HL-60 (cell line): ENCODE measurements at regions not wholly inside any gene's neighbourhood (a gene's known extent, or its start where the extent isn't known, plus 50 kb on each side); places are given as distances from the start of the nearest gene placed in this dataset.

Source experiments
- GABPA ChIP-seq: IDR thresholded peaks from 2 replicates; pipeline ENCODE4 v1.6.1; 2012; ENCODE audit warnings: low read depth
- POLR2AphosphoS5 ChIP-seq: IDR thresholded peaks from 2 replicates; pipeline ENCODE4 v1.6.1; 2012; ENCODE audit warnings: low read depth
- SPI1 ChIP-seq: IDR thresholded peaks from 2 replicates; pipeline ENCODE4 v1.6.1; 2012; ENCODE audit warnings: low read depth, mild to moderate bottlenecking, borderline replicate concordance
- TF ChIP-seq, protein P1 (sequence below): IDR thresholded peaks from one replicate; pipeline ENCODE4 v1.5.1; 2011; ENCODE audit warnings: low read length, control low read depth, inconsistent platforms; ENCODE audit not compliant: insufficient read depth
- TF ChIP-seq, protein P2 (sequence below): IDR thresholded peaks from 2 replicates; pipeline ENCODE4 v1.6.1; 2012; ENCODE audit warnings: low read depth; ENCODE audit not compliant: insufficient replicate concordance

DNA sequence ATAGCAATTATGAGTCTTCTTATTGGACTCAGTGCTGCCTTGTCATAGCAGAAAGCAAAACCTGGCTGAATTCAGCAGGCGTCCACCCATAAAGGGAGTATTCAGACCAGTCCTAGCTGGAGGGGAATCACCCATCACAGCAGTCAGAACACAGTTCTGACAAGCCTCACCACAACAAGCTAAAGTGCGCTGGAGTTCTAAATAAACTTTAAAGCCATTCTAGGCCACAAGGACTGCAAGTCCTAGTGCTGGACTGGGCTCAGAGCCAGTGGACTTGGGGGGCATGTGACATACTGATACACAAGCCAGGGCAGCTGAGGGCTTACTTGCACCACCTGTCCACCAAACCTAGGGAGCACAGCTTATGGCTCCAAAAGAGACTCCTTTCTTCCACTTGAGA lies 115.3 kb upstream of the PCSK5 start:
- TF ChIP-seq, protein P1, sequence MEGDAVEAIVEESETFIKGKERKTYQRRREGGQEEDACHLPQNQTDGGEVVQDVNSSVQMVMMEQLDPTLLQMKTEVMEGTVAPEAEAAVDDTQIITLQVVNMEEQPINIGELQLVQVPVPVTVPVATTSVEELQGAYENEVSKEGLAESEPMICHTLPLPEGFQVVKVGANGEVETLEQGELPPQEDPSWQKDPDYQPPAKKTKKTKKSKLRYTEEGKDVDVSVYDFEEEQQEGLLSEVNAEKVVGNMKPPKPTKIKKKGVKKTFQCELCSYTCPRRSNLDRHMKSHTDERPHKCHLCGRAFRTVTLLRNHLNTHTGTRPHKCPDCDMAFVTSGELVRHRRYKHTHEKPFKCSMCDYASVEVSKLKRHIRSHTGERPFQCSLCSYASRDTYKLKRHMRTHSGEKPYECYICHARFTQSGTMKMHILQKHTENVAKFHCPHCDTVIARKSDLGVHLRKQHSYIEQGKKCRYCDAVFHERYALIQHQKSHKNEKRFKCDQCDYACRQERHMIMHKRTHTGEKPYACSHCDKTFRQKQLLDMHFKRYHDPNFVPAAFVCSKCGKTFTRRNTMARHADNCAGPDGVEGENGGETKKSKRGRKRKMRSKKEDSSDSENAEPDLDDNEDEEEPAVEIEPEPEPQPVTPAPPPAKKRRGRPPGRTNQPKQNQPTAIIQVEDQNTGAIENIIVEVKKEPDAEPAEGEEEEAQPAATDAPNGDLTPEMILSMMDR, result no peak
- no peak for TF ChIP-seq POLR2AphosphoS5
- TF ChIP-seq, protein P2, sequence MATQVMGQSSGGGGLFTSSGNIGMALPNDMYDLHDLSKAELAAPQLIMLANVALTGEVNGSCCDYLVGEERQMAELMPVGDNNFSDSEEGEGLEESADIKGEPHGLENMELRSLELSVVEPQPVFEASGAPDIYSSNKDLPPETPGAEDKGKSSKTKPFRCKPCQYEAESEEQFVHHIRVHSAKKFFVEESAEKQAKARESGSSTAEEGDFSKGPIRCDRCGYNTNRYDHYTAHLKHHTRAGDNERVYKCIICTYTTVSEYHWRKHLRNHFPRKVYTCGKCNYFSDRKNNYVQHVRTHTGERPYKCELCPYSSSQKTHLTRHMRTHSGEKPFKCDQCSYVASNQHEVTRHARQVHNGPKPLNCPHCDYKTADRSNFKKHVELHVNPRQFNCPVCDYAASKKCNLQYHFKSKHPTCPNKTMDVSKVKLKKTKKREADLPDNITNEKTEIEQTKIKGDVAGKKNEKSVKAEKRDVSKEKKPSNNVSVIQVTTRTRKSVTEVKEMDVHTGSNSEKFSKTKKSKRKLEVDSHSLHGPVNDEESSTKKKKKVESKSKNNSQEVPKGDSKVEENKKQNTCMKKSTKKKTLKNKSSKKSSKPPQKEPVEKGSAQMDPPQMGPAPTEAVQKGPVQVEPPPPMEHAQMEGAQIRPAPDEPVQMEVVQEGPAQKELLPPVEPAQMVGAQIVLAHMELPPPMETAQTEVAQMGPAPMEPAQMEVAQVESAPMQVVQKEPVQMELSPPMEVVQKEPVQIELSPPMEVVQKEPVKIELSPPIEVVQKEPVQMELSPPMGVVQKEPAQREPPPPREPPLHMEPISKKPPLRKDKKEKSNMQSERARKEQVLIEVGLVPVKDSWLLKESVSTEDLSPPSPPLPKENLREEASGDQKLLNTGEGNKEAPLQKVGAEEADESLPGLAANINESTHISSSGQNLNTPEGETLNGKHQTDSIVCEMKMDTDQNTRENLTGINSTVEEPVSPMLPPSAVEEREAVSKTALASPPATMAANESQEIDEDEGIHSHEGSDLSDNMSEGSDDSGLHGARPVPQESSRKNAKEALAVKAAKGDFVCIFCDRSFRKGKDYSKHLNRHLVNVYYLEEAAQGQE, result no peak
- no peak for TF ChIP-seq GABPA
- no peak for TF ChIP-seq SPI1
